DLD1 (cell line): ENCODE measurements at regions not wholly inside any gene's neighbourhood (a gene's known extent, or its start where the extent isn't known, plus 50 kb on each side); places are given as distances from the start of the nearest gene placed in this dataset.

Experiments used
- in situ Hi-C: cut with HindIII; loops from 2 replicates; pipeline ENCODE4 v1.10.0; 2017; ENCODE audit warnings: low sequenced_read_pairs

DNA sequence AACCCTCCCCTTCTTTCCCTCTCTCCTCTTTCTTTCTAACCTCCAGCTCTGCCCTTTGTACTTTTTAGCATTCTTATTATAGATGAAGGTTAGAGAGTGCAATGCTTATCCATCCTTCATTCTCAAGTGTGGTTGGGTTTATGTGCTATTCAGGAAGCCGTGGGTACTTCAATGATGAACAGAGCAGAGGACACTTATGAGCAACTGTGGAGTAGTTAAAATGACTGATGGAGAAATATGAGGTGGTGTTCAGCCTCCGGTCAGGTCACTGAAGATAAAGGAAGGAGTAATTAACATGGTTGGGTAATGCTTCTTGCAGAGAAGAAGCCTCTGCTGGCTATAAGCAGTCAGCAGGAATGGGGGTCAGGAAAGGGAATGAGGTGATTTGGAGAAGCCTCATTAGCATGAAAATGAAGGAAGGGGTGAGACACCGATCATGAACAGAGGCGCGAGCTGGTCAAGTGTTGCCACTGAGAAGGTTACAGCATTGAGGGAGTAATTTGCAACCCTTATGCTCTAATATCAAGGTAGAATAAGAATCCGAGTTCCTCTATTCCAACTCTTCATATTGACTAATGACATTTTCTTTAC, 174.7 kb downstream of the LPIN1 start:
- in situ Hi-C loops: no loop called here

DNA sequence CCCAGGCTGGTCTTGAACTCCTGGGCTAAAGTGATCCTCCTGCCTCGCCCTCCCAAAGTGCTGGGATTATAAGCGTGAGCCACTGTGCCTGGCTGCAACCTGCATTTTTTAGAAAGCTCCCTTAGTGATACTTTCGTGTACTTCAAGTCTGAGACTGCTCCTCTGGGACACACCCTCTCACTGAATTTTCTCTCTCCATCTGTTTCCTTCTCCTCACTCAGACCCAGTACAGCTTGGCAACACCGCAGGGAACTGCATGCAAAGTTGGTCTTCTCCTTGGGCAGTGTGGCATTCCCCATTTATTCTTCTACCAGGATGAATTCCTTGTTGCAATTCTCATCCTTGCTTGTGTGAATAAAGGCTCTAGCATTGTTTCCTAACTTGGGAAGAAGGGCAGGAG, 175.9 kb downstream of the LPIN1 start:
- in situ Hi-C loops: no loop called here

DNA sequence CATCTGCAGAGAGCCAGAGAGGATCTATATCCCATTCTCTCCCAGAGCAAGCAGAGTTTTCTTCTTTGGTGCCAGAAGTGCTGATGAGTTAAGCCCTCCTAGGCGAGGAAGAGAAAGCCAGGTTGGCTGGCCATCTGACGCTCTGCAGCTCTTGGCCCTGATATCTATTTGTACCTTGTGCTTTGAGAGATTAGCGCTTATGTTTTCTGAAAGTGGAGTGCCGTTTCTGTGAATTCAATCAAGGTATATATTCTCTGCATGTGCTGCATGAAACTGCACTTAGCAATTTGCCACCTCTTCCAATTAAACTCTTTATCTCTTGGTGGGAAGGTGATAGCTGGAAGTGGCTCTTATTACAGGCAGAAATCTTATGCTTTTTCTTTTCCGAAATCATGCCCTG, 177.5 kb downstream of the LPIN1 start:
- in situ Hi-C loops: no loop called here

DNA sequence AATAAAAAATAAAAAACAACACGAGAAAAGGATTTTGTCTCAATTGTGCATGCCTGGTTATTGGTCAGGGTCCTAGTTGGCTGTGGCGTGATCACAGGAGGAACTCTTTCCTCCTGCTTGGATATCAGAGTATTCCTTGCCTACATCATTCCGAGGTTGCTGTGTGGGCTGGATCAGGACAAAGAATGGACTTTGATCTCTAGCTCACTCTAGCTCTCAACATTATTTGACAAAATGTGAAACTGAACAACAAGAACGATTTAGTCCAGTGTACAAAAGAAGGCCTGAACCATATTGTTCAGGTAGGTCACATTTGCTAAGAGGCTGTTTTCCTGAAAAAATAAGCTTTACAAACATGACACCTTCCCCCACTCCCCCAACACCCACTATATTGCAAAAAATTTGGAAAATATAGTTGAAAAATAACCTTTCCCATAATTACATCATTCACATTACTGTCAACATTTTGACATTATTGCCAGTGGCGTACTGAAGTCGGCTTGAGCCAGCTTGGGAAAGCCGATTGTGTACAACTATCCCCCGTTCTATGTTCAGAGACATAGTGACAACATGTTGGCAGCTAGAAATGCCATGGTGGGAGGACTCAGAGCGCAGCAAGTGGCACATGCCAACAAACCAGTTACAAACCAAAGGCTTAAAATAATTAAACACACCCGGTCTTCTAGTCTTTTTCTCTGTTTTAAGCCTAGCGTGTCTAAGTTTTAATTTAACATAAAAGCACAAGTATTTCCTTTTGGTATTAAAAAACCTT, 179.0 kb downstream of the LPIN1 start:
- in situ Hi-C loops: no loop called here

DNA sequence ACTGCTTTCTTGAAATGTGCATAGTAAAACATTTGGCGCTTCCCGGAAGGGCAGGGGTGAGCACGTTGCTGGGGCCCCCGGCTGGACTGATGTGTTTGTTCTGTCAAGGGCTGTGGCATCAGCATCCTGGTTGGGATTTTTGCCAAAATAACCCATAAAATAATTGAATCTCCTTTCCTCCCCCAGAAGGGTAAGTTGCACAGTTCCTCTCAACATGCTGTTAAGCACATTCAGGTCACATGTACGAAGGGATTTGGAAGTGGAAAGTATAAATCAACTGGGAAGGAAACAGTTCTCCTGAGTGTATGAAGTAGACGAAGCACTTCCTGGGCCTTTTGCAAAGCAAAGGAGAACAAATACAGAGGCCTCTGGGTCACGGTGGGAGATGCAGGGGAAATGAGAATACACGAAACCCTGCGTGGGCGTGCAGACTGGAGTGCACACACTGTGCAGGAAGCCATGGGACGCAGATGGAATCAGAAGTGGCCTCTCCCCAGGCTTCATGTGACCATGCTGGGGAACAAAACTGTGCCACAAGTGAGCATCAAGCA, 183.9 kb downstream of the LPIN1 start:
- in situ Hi-C loops: no loop called here

DNA sequence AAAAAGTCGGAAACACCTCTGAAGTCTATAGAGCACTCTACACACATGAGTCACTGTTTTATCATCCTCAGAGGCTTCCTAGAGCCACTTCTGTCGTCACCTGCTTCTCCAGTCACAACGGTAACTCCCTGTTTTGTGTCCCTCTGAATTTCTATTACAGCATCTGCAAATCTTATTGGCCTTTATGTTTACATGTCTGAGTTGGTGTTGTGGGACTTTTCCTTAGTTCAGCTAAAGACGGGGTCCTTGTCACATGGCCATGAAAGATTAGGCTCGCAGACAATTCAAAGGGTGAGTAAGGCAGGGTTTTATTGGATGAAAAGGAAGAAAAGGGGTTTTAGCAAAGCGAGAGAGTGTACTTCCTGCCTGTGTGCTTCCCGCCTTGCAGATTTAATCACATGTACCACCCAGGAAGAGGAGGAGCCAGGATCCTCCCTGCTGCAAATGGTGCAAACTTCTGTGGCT, 185.6 kb downstream of the LPIN1 start:
- in situ Hi-C loops: no loop called here

DNA sequence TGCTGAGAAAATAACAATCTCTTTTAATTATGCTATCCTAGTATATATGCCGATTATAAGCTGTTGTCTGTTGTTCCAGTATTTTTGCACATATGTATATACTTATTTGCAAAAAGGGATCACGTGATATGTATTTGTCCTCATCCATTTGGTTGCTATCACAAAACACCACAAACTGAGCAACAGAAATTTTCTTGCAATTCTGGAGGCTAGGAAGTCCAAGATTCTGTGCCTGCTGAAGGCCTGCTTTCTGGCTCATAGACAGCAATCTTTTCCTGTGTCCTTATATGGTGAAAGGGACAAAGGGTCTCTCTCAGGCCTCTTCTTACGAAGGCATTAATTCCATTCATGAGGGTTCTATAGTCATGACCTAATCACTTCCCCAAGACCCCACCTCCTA, 186.5 kb downstream of the LPIN1 start:
- in situ Hi-C loops: no loop called here

DNA sequence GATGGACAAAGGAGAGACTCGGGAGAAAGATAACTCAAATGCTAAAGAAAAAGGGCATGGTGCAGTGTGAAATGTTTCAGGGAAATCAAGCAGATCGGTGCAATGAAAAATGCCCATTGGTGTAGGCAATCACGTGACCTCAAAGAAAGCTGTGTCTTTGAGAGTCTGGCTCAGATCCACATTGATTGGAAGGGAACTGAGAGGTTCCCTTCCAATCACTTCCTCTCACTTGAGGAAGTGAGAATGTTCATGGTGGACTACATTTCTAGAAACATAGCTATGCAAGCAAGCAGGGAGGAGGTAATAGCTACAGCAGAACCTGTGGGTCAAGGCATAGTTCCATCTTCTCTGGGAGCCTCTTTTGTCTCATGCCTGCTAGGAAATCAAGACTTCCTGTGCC, 187.4 kb downstream of the LPIN1 start:
- in situ Hi-C loops: no loop called here

DNA sequence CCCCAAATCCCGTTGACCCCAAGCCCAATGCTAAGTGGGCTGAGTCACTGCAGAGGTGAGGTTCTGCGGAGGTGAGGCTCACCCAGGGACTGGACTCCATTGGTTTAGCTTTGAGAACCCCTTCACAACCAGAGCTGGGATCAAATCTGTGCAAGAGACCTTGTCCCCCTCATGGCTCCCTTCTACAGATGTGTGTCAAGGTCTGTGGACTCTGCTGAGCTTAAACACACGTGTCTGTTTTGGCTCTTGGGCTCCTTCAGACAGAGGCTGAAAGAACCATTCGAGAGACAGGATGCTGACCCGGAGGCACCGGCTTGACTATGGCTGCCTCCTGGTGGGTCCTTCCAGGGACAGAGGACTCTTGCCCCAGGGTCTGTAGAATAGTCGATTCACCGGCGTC, 190.3 kb downstream of the LPIN1 start:
- in situ Hi-C loops: no loop called here

DNA sequence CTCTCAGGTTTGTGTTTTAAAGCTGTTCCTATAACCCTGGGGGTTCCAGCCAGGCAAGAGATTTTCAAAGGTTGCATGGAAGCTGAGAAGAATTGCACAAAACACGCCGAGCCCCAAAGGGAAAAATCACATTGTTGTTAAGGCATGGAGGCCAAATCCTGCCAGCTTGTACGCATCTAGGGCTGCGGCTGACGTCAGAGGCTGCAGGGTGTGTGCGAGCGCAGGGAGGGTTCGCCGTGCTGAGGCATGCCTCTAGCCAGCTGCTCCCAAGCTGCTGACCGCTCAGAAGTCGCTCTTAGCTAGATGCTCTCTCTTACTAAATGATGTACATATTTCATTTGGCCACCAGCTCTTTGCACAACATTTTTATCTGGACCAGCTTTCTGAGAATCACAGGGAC, 191.8 kb downstream of the LPIN1 start:
- in situ Hi-C loops: no loop called here

DNA sequence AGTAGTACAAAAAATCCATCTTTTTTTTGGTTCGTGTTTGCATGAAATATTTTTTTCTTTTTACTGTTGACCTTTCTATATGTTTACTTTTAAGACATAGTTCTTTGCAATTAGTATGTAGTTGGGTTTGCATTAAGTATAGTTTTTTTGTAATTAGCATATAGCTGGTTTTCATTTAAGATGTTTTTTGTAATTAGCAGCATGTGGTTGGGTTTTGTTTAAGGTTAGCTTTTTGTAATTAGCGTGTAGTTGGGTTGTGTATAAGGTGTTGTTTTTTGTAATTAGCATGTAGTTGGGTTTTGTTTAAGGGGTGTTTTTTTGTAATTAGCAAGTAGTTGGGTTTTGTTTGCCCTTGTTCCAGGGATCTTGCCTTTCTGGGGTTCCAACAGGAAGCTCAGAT, 193.1 kb downstream of the LPIN1 start:
- in situ Hi-C loops: no loop called here

DNA sequence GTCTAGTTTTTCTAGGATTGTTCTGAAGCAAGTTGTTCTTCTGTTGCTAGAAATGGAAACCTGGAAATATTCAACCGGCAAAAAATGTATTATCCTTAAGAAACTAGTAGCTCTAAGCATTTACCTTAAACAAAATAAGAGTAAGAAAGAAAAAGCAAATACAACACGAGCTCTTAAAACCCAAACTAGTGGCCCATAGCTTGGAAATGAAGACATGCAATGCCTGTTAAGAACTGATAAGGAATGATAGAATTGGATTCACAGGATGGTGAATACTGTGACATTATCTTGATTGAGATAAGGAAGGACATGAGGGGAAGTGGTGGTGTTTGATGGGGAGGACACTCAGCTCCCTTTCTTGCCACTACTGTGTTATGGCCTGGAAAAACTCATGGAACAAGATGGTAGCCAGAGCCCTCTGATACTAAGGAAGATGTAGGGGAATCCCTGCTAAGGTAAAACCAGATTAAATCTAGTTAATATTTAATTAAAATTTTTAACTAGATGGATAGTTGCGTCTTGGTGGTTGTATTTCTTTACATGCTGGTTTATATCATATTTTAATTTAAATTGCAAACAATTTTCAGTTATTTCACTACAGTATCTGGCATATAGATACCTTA, 193.8 kb downstream of the LPIN1 start:
- in situ Hi-C loops: no loop called here

DNA sequence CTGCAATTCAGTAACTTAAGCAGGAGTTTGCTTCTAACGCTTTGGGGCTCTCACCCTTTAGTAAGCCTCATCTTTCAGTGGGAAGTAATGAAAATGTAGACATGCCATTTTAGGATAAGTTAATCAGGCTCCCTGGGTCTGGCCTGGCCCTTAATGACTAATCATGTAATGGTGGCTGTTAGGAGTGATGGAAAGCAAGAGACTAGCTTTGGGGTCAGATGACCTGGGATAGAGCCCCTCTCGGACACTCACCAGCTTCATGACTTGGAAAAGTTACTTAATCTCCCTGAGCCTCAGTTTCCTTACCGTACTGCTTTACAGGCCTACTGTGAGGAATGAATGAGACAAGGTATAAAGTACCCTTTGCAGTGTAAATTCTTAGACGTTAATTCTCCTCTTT, 194.4 kb downstream of the LPIN1 start:
- in situ Hi-C loops: no loop called here

DNA sequence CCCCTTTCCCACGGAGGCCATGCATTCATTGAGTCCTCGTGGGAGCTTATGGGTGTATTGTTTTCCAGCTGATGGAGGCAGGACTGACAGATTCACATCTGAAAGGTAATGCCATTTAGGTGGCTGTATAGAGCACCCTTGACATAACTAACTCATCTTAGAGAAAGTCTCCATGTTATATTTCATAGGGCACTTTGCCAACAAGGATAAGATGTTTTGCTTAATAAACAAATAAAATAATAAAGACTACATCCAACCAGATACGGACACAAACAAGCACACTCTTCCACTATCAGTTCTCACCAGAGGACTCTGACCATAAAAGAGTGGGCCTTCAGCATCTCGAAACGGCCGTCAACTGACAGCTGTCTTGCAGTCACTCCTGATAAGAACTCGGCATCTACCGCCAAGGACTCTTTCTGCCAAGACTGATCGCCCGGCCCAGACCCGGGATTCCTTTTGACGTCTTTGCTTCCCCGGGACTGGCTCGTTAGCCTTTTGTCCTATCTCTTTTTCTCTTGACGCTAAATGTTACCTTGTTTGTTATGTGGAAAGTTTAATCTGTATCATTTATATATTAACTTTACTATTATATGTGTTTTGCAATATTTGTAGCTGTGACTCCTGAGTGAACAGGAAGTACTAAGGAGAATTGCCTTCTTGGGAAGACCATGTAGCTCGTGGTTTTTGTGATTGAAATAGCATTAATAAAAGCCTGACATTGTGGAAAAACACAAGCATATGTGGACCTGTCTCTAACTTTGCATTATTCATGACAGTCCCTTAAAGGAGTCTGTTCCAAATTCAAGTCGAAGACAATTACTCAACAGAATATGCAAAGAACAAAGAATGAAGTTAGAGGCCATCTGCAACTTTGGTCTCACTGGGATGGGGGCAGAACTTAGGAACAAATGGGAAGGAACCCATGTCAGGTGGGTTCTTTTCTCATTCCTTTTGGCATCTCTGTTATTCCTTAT, 195.1 kb downstream of the LPIN1 start:
- in situ Hi-C loops: no loop called here

DNA sequence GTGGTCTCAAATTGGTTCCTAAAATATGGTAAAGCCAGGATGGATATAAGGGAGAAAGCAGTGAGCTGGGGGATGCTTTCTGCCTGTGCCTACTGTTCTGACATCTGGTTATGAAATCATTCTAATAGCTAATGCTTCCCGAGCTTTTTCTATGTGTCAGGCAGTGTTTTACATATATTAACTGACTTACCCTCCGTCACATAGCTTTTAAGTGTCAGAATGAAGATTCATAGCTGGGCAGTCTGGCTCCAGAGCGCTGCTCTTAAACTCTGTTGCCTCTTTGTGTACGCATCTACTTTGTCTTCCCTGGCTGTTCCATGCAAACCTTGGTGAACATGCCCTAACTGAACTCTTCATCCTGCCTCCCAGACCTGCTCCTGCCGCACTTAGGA, 195.7 kb downstream of the LPIN1 start:
- in situ Hi-C loops: no loop called here

DNA sequence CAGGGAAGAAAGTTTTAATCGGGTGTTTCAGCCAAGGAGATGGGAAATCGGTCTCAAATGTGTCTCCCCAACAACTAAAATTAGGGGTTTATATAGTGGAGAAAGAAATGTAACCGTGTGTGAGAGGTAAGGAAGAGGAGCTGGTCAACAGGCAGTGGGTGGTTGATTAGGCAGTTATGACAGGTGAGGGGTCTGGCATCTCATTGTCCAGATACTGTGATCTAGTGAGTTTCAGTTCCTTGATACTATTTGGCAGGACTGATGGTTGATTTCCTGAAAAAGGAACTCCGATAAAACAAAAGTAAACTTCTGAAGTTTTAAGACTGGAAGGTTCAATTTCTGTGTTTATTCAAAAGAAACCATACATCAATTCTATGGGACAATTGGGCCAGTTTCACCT, 197.9 kb downstream of the LPIN1 start:
- in situ Hi-C loops: no loop called here

DNA sequence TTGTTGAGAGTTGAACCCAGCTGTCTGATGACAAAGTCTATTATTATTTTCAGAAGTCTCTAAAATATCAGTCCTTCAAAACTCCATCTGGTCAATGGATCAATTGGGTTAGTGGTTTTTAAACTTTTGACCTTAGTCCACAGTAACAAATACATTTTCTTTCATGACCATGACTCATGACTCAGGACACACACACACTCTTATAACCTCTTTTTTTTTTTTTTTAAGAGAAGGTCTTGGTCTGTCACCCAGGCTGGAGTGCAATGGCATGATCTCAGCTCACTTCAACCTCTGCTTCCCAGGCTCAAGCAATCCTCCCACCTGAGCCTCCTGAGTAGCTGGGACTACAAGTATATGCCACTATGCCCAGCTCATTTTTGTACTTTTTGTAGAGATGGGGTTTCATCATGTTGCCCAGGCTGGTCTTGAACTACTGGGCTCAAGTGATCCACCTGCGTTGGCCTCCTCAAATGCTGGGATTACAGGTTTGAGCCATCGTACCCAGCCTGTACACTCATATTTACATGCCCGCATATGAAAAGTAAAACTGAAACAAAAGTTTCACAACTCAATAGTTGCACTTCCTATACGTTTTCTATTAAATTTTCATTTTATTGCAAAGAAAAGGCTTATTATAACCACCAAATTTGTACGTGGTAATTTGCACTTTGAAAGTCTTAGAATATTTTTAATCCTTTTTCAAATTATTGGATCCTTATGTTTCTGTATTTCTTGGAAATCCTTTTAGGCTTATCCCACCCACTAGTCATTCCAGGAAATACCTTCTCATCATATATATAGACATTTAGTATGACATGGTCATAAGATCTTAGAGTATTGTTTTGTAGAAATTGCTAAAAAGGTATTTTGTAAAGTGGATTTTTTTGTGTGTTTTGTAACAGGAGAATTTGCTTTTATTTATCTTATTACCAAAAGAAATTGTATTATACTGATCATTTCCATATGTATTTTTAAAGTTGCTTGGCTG, 199.0 kb downstream of the LPIN1 start:
- in situ Hi-C loops: no loop called here

DNA sequence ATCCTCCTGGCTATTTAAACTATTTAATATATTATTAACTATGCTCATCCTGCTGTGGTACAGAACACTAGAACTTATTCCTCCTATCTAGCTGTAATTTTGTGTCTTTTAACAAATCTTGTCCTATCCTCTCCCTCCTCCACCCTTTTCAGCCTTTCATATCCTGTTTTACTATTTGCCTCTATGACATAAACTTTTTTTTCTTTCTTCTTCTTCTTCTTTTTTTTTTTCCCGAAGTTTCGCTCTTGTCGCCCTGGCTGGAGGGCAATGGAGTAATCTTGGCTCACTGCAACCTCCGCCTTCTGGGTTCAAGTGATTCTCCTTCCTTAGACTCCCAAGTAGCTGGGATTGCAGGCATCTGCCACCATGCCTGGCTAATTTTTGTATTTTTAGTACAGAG, 201.5 kb downstream of the LPIN1 start:
- in situ Hi-C loops: no loop called here

DNA sequence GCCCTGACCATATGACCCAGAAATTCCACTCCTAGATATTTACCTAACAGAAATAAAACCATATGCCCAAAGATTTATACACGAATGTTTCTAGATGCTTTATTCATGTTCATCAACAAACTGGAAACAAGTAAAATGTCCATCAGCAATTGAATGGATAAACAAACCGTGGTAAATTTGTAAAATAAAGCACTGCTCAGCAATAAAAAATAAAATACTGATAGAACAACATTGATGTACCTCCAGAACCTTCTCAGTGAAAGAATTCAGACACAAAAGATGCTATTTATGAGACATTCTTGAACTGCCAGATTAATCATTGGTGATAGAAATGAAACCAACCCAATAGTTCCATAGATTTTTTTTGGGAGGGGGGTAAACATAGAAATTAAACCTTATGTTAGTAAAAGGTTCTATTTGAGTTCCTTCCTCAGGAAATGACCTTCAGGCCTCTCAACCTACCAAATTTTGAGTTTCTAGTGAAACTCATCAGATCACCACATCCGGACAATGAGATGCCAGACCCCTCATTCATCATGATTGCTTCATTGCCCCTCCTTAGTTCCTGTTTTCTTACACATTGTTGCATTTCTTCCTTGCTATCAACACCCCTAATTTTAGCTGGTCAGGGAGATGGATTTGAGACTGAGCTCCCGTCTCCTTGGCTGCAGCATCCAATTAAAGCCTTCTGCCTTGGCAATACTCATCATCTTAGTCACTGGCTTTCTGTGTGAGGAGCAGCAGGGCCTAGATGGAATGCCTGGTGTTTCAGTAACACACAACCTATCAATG, 203.5 kb downstream of the LPIN1 start:
- in situ Hi-C loops: no loop called here
